Neutrophil (primary cell): ENCODE measurements at regions not wholly inside any gene's neighbourhood (a gene's known extent, or its start where the extent isn't known, plus 50 kb on each side); places are given as distances from the start of the nearest gene placed in this dataset.

ENCODE experiments used
- H3K27ac ChIP-seq: fragments of 200-600 bp; sonication (generic); 2 replicates; pipeline ENCODE4 v1.5.1; 2016; ENCODE audit warnings: mild to moderate bottlenecking, moderate library complexity
- H3K27me3 ChIP-seq: fragments of 200-600 bp; sonication (generic); 2 replicates; pipeline ENCODE4 v1.6.0; 2016; ENCODE audit warnings: mild to moderate bottlenecking
- H3K36me3 ChIP-seq: fragments of 200-600 bp; sonication (generic); 2 replicates; pipeline ENCODE4 v1.5.1; 2017
- H3K4me1 ChIP-seq, 2 experiments: fragments of 200-600 bp in 1 of 2; sonication (generic) in 1 of 2; 1 replicate in 1 of 2; 2 replicates in 1 of 2; pipeline versions ENCODE4 v1.5.1 to v1.6.1; 2013 to 2016; ENCODE audit warnings: low read depth in 1 of 2, low read length in 1 of 2, mild to moderate bottlenecking in 1 of 2, moderate library complexity in 1 of 2; ENCODE audit not compliant: control insufficient read depth in 1 of 2, insufficient read depth in 1 of 2
- H3K4me3 ChIP-seq, 2 experiments: fragments of 200-600 bp in 1 of 2; sonication (generic) in 1 of 2; 1 replicate in 1 of 2; 2 replicates in 1 of 2; pipeline ENCODE4 v1.5.1; 2013 to 2016; ENCODE audit warnings: low read depth in 1 of 2, low read length in 1 of 2, mild to moderate bottlenecking in 1 of 2, moderate library complexity in 1 of 2
- H3K9me3 ChIP-seq: fragments of 200-600 bp; sonication (generic); 2 replicates; pipeline ENCODE4 v1.5.1; 2016
- TF ChIP-seq, protein P1 (sequence below): fragments of 200-600 bp; sonication (generic); IDR thresholded peaks from 2 replicates; pipeline ENCODE4 v1.5.1; 2016; ENCODE audit warnings: antibody characterized with exemption

- TF ChIP-seq, protein P1, sequence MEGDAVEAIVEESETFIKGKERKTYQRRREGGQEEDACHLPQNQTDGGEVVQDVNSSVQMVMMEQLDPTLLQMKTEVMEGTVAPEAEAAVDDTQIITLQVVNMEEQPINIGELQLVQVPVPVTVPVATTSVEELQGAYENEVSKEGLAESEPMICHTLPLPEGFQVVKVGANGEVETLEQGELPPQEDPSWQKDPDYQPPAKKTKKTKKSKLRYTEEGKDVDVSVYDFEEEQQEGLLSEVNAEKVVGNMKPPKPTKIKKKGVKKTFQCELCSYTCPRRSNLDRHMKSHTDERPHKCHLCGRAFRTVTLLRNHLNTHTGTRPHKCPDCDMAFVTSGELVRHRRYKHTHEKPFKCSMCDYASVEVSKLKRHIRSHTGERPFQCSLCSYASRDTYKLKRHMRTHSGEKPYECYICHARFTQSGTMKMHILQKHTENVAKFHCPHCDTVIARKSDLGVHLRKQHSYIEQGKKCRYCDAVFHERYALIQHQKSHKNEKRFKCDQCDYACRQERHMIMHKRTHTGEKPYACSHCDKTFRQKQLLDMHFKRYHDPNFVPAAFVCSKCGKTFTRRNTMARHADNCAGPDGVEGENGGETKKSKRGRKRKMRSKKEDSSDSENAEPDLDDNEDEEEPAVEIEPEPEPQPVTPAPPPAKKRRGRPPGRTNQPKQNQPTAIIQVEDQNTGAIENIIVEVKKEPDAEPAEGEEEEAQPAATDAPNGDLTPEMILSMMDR = no peak
- Histone ChIP-seq H3K9me3 (no peaks in the 10 kb centered on the region), H3K27ac (no peak overlapping the region), H3K36me3 (no peaks in the 10 kb centered on the region), H3K4me1 (no peaks in the 10 kb centered on the region), H3K27me3 (no peaks in the 10 kb centered on the region), H3K4me3 (no peak overlapping the region)
These were observed 152.8 kb upstream of the SLC35B3 start for GRCh38 chr6:8588176-8588575.

DNA sequence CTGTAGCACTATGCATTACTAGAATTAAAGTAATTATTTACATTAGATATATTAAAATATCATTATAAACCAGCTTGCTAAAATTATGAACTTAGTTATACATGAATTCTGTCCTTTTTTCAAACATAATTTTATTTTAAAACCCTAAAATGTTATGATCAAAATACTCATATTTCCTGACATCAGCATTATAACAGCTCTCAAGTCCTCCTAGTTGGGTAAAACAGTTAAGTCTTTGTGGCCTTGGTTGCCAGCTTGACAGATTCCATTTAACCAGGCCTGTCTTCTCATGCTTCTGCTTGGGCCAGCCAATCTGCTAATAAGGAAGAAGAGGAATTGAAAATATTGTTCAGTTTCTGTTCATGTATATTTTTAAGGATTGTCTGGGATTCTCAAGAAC is 147.9 kb upstream of the SLC35B3 start:
- Histone ChIP-seq H3K36me3 (no peaks in the 10 kb centered on the region), H3K4me3 (no peak overlapping the region), H3K4me1 (no peaks in the 10 kb centered on the region), H3K27ac (no peak overlapping the region), H3K9me3 (no peaks in the 10 kb centered on the region), H3K27me3 (no peaks in the 10 kb centered on the region)
- TF ChIP-seq, protein P1 = no peak

- TF ChIP-seq, protein P1 = no peak
- Histone ChIP-seq H3K36me3 (no peaks in the 10 kb centered on the region), H3K4me3 (no peak overlapping the region), H3K27me3 (no peaks in the 10 kb centered on the region), H3K4me1 (no peaks in the 10 kb centered on the region), H3K27ac (no peak overlapping the region), H3K9me3 (no peaks in the 10 kb centered on the region)
These were observed 144.0 kb upstream of the SLC35B3 start for GRCh38 chr6:8579372-8579771.

DNA sequence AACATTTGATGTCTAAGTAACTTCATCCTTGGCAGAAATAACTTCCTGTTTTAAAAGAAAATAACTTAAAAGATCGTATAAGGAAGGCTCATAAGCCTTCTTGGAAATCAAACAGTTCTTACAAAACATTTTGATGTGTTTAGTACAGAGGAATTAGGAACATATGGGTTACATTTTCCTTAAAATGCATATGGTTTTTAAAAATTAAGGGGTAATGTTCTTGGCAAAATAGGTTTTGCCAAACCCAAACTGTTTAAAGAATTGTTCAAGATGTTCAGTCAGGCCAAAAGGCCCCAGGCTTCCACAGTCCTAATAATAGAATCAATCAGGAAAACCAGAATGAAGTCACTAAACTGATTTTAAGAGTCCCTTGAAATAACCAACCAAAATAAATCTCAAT is 142.7 kb upstream of the SLC35B3 start:
- H3K4me3 ChIP-seq = no peak overlapping the region
- no peaks in the 10 kb centered on the region for H3K27me3 ChIP-seq
- H3K36me3 ChIP-seq = no peaks in the 10 kb centered on the region
- no peaks in the 10 kb centered on the region for H3K9me3 ChIP-seq
- H3K27ac ChIP-seq = no peak overlapping the region
- TF ChIP-seq, protein P1 = no peak
- H3K4me1 ChIP-seq = no peaks in the 10 kb centered on the region

- TF ChIP-seq, protein P1 = no peak
- Histone ChIP-seq H3K27me3 (no peaks in the 10 kb centered on the region), H3K4me1 (no peaks in the 10 kb centered on the region), H3K36me3 (no peaks in the 10 kb centered on the region), H3K4me3 (no peak overlapping the region), H3K27ac (no peak overlapping the region), H3K9me3 (no peaks in the 10 kb centered on the region)
These were observed 139.6 kb upstream of the SLC35B3 start for GRCh38 chr6:8574749-8575468.
